ENCODE measurements at regions not wholly inside any gene's neighbourhood (a gene's known extent, or its start where the extent isn't known, plus 50 kb on each side); places are given as distances from the start of the nearest gene placed in this dataset.

DNA sequence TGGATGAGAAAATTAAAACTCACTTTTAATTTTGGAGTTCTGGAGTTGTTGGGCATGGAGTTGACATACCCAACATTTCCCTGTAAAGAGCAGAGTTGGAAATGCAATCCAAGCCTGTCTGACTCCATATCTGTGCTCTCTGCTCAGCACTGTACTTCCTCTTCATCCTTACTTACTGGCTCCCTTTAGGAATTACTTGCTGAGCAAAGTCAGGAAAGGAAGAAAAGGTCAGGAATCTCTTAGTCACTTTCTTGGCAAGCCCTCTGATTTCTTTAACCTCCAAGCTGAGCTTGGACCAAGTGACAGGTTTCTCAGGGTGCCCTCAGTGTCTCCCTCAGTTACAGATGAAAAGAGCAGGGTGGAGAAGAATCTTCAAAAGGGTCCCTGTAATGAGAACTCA lies 501.5 kb downstream of the ZIC3 start:
- intact Hi-C loops (cut with micrococcal nuclease) (no loop called here), in situ Hi-C loops (cut with MboI) (no loop called here)
- H3K9me1 ChIP-seq (ENCODE audit: control insufficient read depth, insufficient read depth, low read length): no peaks in the 10 kb centered on the region
- H4K20me1 ChIP-seq (replicated peaks; ENCODE audit: control insufficient read depth, insufficient read depth, low read length): no peaks in the 10 kb centered on the region
- DNase-seq (ENCODE audit: extremely low read depth in 1 of 4, low spot score in 3 of 4): no peak
- H2AFZ ChIP-seq (ENCODE audit: low read depth, low read length): no peak overlapping the region
- no peaks in the 10 kb centered on the region for H3K9me3 ChIP-seq (replicated peaks; ENCODE audit: control insufficient read depth, insufficient read depth, low read depth, low read length)
- H3K4me3 ChIP-seq: no peak overlapping the region
- no peak overlapping the region for H3K9ac ChIP-seq (ENCODE audit: insufficient read depth in 1 of 2, low read depth in 2 of 2, low read length in 2 of 2)
- no peak overlapping the region for H3K4me2 ChIP-seq (ENCODE audit: insufficient read depth, low read length)
- H3K79me2 ChIP-seq (ENCODE audit: control insufficient read depth, insufficient read depth, low read length): no peaks in the 10 kb centered on the region
- BruUV-seq (replicated peaks): no TSS peak
- no peak for TF ChIP-seq MITF (IDR thresholded peaks at IDR 0.05)
- TF ChIP-seq ZNF174 (CRISPR knock-in tag; IDR thresholded peaks at IDR 0.05): no peak
- no peak for TF ChIP-seq MXD1 (CRISPR knock-in tag; IDR thresholded peaks at IDR 0.05; ENCODE audit: borderline replicate concordance, poor library complexity, severe bottlenecking)
- TF ChIP-seq DIDO1 (tag; IDR thresholded peaks at IDR 0.05; ENCODE audit: low read depth): no peak
- no peak for TF ChIP-seq MYNN (IDR thresholded peaks at IDR 0.05)
- TF ChIP-seq MYNN (CRISPR knock-in tag; IDR thresholded peaks at IDR 0.05): no peak
- TF ChIP-seq SMARCC2 (IDR thresholded peaks at IDR 0.05; ENCODE audit: low read depth): no peak
- no peak for TF ChIP-seq WHSC1 (IDR thresholded peaks at IDR 0.05; ENCODE audit: low read length)
- TF ChIP-seq CTBP1 (IDR thresholded peaks at IDR 0.05; ENCODE audit: borderline replicate concordance): no peak
- no peak for TF ChIP-seq FOXA3 (CRISPR knock-in tag; conservative IDR thresholded peaks at IDR 0.05 in 1 of 2, IDR thresholded peaks at IDR 0.05 in 1 of 2)
- no peak for TF ChIP-seq POLR3A (IDR thresholded peaks at IDR 0.05; ENCODE audit: borderline replicate concordance, extremely low read depth, insufficient read depth, insufficient read length)
- TF ChIP-seq MAFK (IDR thresholded peaks at IDR 0.05; ENCODE audit: low read length): no peak
- no peak for TF ChIP-seq PRMT5 (CRISPR knock-in tag; IDR thresholded peaks at IDR 0.05)
- H3K4me1 ChIP-seq (replicated peaks in 1 of 2; ENCODE audit: control insufficient read depth in 2 of 2, insufficient read depth in 2 of 2, low read length in 2 of 2): no peaks in the 10 kb centered on the region
- H3K27me3 ChIP-seq (ENCODE audit: control insufficient read depth in 2 of 2, insufficient read depth in 2 of 2, low read length in 2 of 2): no peaks in the 10 kb centered on the region
- no peaks in the 10 kb centered on the region for H3K36me3 ChIP-seq (ENCODE audit: control insufficient read depth, insufficient read depth, low read length)
- H3K27ac ChIP-seq (ENCODE audit: extremely low read depth, low read depth, low read length): no peak overlapping the region
- no peak for FAIRE-seq
- no peak for ATAC-seq
- CTCF ChIA-PET (ENCODE audit: low intra/inter-chr PET ratio): no interaction called here
- POLR2A ChIA-PET: no interaction called here

Data from K562 (cell line).